ENCODE measurements at regions not wholly inside any gene's neighbourhood (a gene's known extent, or its start where the extent isn't known, plus 50 kb on each side); places are given as distances from the start of the nearest gene placed in this dataset.
"Not testable (repeated sequence)": the region's sequence is repeated elsewhere in the genome, so short reads cannot be mapped to it uniquely, and the experiment has no call there.

DNA sequence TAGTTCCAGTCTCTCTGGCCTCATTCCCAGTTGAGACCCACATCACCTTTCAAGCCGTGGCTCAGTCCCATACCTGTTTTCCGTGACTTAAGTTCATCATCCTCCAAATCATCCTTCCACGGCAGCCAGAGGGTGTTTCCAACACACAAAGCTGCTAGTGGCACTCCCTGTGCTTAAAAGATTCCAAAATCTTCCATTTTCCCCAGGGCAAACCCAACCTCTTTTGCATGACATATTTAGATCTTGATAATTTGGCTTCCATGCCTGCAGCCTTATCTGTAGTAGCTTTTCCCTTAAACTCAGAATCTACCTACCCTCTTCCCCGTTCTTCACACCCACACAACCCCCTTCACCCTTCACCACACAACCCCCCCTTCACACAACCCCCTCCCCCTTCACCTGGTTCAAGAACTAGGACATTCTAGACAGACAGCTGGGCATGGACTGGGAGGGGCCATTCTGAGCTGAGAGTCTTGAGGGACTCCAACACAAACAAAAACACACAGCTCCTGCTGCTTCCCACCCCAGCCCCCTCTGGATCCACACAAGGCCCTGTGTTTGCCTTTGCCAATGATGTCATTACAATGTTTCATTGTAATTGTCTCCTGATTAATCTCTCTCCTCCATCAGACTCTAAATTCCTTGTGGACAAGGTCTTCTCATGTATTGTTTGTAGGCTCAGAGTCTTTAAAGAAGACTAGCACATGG is 268.2 kb downstream of the SH3GL2 start:
- DNase-seq: peak; percentile 43

DNA sequence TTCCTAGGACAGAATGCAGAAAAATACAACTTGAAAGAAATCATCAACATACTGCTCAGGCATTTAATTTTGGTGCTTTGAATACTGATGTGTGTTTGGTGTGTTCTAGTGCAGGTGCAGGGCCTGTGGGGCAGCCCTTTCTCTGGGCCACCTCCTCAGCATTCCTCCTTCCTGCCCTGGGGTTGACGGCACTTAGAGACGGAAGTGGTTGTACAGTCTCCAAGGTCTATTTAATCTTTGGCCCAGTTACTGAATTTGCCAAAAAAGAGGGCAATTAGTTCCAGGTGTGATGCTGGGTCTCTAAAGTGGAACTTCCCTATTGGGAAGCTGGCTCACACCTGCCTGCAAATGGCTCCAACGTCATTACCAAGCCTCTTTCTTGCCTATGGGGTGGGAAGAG is 269.0 kb downstream of the SH3GL2 start:
- DNase-seq: peak; percentile 9

DNA sequence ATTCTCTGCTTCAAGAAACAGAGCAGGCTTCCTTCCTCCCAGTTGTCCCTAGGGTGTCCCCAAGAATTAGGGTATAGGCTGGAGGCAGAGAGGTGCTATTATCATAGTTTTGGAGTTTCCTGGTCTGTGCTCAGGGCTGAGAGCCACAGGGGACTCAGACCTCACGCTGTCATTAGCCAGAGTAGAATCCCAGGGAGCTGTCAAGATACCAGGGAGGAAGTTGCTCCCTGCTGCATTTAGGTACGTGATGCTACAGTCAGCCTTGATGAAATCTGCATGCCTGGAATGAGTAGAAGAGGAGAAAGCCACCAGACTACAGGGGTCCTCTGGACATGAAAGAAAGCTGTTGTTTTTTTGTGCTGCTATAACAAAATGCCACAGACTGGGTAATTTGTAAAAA is 273.2 kb downstream of the SH3GL2 start:
- no peak for DNase-seq

- no peak for DNase-seq
These were observed 275.6 kb downstream of the SH3GL2 start for GRCh38 chr9:17854487-17854886.

DNA sequence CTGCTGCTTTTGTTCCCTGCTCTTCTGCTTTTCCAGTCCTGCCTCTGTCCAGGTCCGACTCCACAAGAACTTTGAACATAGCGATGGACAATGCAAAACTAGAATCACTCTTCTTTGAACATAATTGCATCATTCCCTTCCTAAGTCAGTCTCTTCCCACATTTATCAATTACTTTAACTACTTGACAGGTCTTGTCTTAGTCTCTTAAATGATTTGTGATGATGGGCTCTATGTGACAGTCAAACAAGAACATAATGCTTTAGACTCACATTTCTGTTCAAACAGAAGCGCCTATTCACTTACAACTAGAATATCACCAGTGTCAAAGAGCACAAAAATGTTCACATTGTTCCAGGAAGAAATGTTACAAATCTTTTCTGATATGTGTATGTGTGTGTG is 278.1 kb downstream of the SH3GL2 start:
- DNase-seq: no peak

DNA sequence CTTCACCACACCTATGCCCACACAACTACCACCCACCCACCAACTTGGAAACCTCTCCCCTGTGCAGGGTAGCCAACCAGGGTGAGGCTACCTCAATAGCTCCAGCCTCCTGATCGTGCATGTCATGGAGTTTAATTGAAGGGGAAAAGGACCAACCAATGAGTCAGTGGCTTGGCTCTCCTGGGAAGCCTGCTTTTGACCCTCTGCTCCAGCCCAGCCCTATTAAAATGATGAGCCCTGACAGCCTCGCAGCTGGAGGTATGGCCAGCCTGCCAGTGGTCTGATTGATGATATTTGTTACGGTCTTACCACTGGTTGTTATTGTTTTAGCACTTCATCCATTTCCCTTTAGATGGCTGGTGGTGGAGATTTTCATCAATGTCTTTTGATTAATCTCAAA is 280.4 kb downstream of the SH3GL2 start:
- no peak for DNase-seq

- no peak for DNase-seq
These were observed 281.1 kb downstream of the SH3GL2 start for GRCh38 chr9:17859987-17860386.

- no peak for DNase-seq
These were observed 283.2 kb downstream of the SH3GL2 start for GRCh38 chr9:17862101-17862500.

DNA sequence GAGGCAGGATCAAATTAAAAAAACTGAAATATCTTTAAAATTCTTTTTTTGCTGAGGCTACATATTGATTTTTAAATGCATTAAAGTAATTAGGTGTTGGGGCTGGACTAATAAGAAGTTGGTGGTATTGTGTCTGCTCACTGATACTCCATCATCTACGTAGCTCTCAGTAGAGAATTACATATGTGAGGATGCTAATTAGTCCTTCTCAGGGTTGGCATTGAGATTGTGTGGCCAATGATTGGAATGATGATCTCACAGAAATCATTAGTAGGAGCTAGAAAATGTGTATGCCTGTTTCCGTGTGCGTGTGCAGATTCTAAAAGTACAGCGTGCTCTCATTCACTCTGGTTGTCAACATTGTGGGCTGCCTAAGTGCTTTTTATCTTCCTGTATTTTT is 283.8 kb downstream of the SH3GL2 start:
- DNase-seq: no peak

- no peak for DNase-seq
These were observed 284.5 kb downstream of the SH3GL2 start for GRCh38 chr9:17863213-17863883.

GRCh38 chr9:17863924-17864323 is 285.1 kb downstream of the SH3GL2 start:
- DNase-seq: no peak

DNA sequence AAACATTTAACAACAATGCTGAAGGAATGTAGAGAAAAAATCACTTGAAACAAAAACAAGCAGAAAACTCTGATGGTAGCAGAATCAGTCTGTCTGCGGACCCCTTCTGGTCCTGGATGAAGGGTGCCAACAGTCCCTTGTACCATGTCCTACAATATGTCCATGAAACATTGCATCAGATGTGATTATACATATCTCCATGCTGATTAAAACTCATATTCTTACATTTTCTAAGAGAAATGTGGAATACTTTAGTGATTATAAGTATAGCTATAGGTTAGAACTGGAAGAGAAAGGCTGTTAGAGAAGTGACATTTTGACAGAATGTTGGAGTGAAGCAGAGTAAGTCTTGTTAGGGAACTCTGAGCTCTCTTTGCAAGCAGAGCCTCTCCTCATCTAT is 286.1 kb downstream of the SH3GL2 start:
- no peak for DNase-seq

DNA sequence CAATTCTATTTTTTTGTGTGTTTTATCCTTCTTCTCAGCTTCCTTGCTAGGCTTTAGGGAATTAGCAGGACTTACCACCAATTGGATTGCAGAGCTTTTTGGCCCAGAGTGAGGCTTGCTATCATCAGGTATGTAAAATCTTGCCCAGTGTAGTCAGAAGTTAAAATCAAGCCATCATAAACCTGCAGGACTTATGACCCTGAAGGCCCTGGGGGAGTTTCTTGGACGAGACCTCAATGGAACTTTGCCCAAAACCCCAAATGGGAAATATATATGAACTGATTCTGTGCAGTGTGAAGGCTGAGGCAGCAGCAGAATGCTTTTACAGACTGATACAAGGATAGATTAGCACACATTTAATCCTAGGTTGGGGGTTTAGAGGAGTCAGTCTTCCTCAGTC is 287.0 kb downstream of the SH3GL2 start:
- DNase-seq: no peak

GRCh38 chr9:17870722-17871121 is 291.9 kb downstream of the SH3GL2 start:
- DNase-seq: no peak

DNA sequence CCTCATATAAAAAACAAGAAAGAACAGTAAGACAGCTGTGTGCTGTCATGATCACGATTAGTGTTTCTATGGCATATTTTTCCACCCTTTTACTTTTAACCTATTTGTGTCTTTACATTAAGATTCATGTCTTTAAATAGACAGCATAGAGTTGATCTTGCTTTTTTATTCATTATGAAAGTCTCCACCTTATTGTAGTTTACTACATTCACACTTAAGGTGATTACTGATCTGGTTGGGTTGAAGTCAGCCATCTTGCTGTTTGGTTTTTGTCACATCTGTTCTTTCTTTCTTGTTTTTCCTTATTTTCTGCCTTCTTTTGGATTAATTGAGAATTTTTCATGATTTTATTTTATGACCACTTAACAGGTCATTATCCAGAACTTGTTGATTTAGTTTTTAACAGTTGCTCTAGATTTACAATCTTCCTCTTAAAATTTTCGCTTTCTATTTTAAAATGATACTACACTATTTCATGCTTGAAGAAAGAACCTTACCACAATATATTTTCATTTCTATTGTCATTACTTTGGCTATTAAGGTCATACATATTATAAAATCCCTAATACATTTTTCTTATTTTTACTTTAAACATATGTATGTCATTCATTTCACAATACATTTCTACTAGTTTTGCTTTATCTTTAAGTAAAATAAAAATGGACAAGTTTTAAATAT is 292.5 kb downstream of the SH3GL2 start:
- no peak for DNase-seq

DNA sequence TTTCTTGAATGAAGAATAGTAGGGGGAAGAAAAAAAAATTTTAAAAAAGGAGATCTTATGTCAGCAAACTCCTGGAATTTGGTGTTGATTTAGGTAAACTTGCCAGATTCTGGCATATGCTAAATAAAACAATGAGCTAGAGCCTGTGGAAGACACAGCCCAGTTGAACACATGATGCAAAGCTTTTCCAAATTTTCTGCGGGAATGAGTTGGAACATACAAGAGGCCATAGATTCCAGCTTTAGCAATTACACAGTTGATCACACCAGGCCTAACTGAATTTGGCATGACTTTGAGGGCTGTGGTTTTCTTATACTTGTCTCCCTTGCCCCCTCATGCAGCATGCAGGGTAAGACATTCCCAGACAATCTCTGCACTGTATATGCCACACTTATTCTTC is 297.0 kb downstream of the SH3GL2 start:
- DNase-seq: no peak

DNA sequence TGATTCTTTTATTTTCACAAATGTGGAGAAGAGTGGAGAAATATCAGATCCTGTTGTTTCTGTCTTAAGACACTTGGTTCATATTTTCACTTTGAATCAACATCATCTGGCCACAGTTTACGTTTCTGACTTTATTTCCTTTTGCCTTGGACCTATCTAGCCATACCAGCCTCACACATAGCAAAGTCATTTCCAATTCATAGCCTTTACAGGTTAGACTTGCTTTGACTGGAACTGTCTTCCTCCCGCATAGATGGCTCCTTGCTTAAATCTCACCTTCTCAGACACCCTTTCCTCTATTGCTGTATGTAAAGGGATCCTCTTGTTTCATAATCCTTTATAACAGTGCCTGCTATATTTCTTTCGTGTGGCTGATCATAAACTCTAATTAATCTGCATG is 297.8 kb downstream of the SH3GL2 start:
- no peak for DNase-seq

DNA sequence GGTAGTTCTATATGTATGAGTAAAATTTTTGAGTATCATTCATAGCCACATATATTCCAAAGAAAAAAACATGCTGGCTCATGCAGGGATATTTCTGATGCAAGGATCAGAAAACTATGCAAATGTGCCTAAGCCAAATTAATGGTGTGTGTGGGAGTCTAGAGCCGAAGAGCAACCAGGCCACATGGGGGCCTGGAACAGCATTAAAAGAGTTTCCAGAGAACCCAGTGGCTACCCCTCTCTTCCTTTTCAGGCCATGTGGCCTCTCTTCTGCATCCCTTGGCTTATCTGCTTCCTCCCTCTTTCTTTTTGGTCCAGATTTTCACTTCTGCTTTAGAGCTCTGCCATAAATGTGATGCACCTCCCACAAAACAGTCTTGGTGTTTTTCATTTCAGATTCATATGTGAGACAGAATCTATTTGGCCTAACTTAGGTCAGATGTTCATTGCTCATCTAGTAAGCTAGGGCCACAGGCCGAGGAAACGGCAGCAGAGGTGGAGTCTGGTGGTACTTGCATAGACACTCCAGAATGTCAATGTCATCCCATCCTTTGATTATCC is 300.0 kb downstream of the SH3GL2 start:
- no peak for DNase-seq

GRCh38 chr9:17881371-17881770 is 302.5 kb downstream of the SH3GL2 start:
- DNase-seq: no peak

- no peak for DNase-seq
These were observed 304.1 kb downstream of the SH3GL2 start for GRCh38 chr9:17882688-17883594.

GRCh38 chr9:17888066-17888465 is 309.2 kb downstream of the SH3GL2 start:
- no peak for DNase-seq

DNA sequence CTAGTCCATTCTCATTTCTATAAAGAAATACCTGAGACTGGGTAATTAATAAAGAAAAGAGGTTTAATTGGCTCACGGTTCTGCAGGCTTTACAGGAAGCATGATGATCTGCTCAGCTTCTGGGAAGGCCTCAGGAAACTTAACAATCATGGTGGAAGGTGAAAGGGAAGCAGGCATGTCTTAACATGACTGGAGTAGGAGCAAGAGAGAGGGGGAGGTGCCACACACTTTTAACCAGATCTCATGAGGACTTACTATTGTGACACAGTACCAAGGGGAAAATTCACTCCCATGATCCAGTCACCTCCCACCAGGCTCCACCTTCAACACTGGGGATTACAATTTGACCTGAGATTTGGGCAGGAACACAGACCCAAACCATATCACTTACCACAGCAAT is 310.1 kb downstream of the SH3GL2 start:
- DNase-seq: not testable (repeated sequence)

Measured in NCI-H345 (cell line).